HepG2 (cell line): ENCODE measurements at regions not wholly inside any gene's neighbourhood (a gene's known extent, or its start where the extent isn't known, plus 50 kb on each side); places are given as distances from the start of the nearest gene placed in this dataset.

Source experiments
- ATAC-seq: fragments of 200-7000 bp; cut with Tn5 transposase; 3 replicates; pipeline ENCODE4 v1.9.1; 2020; ENCODE audit warnings: mild to moderate bottlenecking, moderate library complexity
- BruUV-seq: library from RNA; stranded (reverse); fragments of 400-500 nt; replicated peaks from 2 replicates; lab custom pipeline; 2021; lab: Mats Ljungman, UMichigan
- CTCF ChIA-PET: fragments of 300-600 bp; formaldehyde crosslinking; extraction: SDS; loops from one replicate; lab custom pipeline; 2021; ENCODE audit warnings: low total read pairs, inconsistent platforms, low intra/inter-chr PET ratio; lab: Yijun Ruan, JAX
- POLR2A ChIA-PET: fragments of 350-600 bp; sonication (Branson Sonifier 250); formaldehyde crosslinking; loops from one replicate; lab custom pipeline; 2020; ENCODE audit warnings: antibody characterized with exemption, inconsistent platforms; lab: Yijun Ruan, JAX
- DNase-seq: peaks from one replicate; pipeline ENCODE4 v3.0.0-alpha.2; 2015; ENCODE audit warnings: low spot score
- FAIRE-seq: peaks from 3 replicates; lab custom pipeline; 2011; peaks lifted over from hg19 to GRCh38; lab: Jason Lieb, UNC
- H2AFZ ChIP-seq: one replicate; pipeline ENCODE4 v1.6.1; 2011; ENCODE audit warnings: low read length, inconsistent platforms
- H3K27ac ChIP-seq: fragments of 300-600 bp; 3 replicates; pipeline ENCODE4 v1.8.0; 2011; ENCODE audit warnings: mixed run types, mild to moderate bottlenecking, mixed read lengths, low read length, inconsistent platforms; ENCODE audit not compliant: insufficient read depth; ENCODE audit errors: extremely low read length
- H3K27me3 ChIP-seq, 2 experiments: fragments of 200-600 bp in 1 of 2; 2 replicates in 1 of 2; 3 replicates in 1 of 2; pipeline versions ENCODE4 v1.6.0 to v1.8.0; 2011; ENCODE audit warnings: low read length in 2 of 2, mild to moderate bottlenecking in 2 of 2, moderate library complexity in 2 of 2, inconsistent platforms in 1 of 2; ENCODE audit not compliant: insufficient read depth in 2 of 2, control insufficient read depth in 1 of 2
- H3K36me3 ChIP-seq, 2 experiments: fragments of 200-600 bp in 1 of 2; replicated peaks in 1 of 2; 2 replicates in 1 of 2; 3 replicates in 1 of 2; pipeline versions ENCODE4 v1.5.1 to v1.8.0; 2011; ENCODE audit warnings: low read length in 2 of 2, inconsistent platforms in 1 of 2; ENCODE audit not compliant: insufficient read depth in 2 of 2, control insufficient read depth in 1 of 2
- H3K4me1 ChIP-seq: 2 replicates; pipeline ENCODE4 v1.5.1; 2012; ENCODE audit warnings: low read length, inconsistent platforms; ENCODE audit not compliant: insufficient read depth
- H3K4me2 ChIP-seq: 2 replicates; pipeline ENCODE4 v1.6.0; 2011; ENCODE audit warnings: low read depth, low read length, inconsistent platforms
- H3K4me3 ChIP-seq, 3 experiments: fragments of 200-600 bp in 1 of 3; sonication (generic), shearing (Covaris generic) in 1 of 3; replicated peaks in 1 of 3; 2 replicates each; pipeline ENCODE4 v1.5.1; 2011 to 2016; ENCODE audit warnings: low read length in 3 of 3, inconsistent platforms in 2 of 3, low read depth in 2 of 3, mild to moderate bottlenecking in 2 of 3, control low read depth in 1 of 3, mixed read lengths in 1 of 3; ENCODE audit not compliant: insufficient read depth in 1 of 3
- H3K79me2 ChIP-seq: one replicate; pipeline ENCODE4 v1.6.1; 2011; ENCODE audit warnings: low read length, inconsistent platforms; ENCODE audit not compliant: insufficient read depth
- H3K9ac ChIP-seq: 2 replicates; pipeline ENCODE4 v1.6.0; 2011; ENCODE audit warnings: mild to moderate bottlenecking, low read depth, low read length, inconsistent platforms; ENCODE audit not compliant: insufficient read depth
- H3K9me3 ChIP-seq: 2 replicates; pipeline ENCODE4 v1.5.1; 2012; ENCODE audit warnings: mild to moderate bottlenecking, low read length
- H4K20me1 ChIP-seq: 2 replicates; pipeline ENCODE4 v1.6.0; 2011; ENCODE audit warnings: inconsistent platforms, mild to moderate bottlenecking, low read length, moderate library complexity; ENCODE audit not compliant: insufficient read depth
- ADNP ChIP-seq: sonication (generic); formaldehyde crosslinking; IDR thresholded peaks from 2 replicates; pipeline ENCODE4 v1.4.0; 2020; ENCODE audit warnings: missing genetic modification reagents
- ELF4 ChIP-seq: sonication (generic); formaldehyde crosslinking; IDR thresholded peaks from 2 replicates; pipeline ENCODE4 v1.5.0; 2020; ENCODE audit warnings: missing genetic modification reagents, mild to moderate bottlenecking, moderate library complexity, borderline replicate concordance
- HMG20A ChIP-seq: IDR thresholded peaks from 2 replicates; pipeline ENCODE4 v1.6.1; 2016; ENCODE audit warnings: borderline replicate concordance
- KDM4B ChIP-seq: sonication (generic); formaldehyde crosslinking; IDR thresholded peaks from 2 replicates; pipeline ENCODE4 v1.4.0; 2020; ENCODE audit warnings: missing genetic modification reagents
- MAF1 ChIP-seq: sonication (generic); formaldehyde crosslinking; IDR thresholded peaks from 2 replicates; pipeline ENCODE4 v1.5.0; 2020; ENCODE audit warnings: missing genetic modification reagents, borderline replicate concordance
- NCOA2 ChIP-seq: sonication (generic); formaldehyde crosslinking; IDR thresholded peaks from 2 replicates; pipeline ENCODE4 v1.8.0; 2022; ENCODE audit warnings: inconsistent platforms
- POGK ChIP-seq: sonication (generic); formaldehyde crosslinking; conservative IDR thresholded peaks from 2 replicates; pipeline ENCODE4 v1.8.0; 2022; ENCODE audit warnings: mild to moderate bottlenecking, moderate library complexity, missing genetic modification reagents
- SETDB1 ChIP-seq: sonication (generic); formaldehyde crosslinking; IDR thresholded peaks from 2 replicates; pipeline ENCODE4 v1.5.1; 2020; ENCODE audit warnings: missing genetic modification reagents, mild to moderate bottlenecking, borderline replicate concordance
- SOX13 ChIP-seq, 3 experiments: fragments of 450-650 bp in 1 of 3; sonication (generic) in 1 of 3; formaldehyde crosslinking in 1 of 3; IDR thresholded peaks in 2 of 3; conservative IDR thresholded peaks in 1 of 3; 2 replicates each; pipeline versions ENCODE4 v1.5.0 to v1.6.1; 2016 to 2020; ENCODE audit warnings: antibody characterized with exemption in 1 of 3, mild to moderate bottlenecking in 1 of 3, missing compliant biosample characterization in 1 of 3, missing genetic modification reagents in 1 of 3, moderate library complexity in 1 of 3
- SYNCRIP ChIP-seq: fragments of 200-400 bp; formaldehyde crosslinking; IDR thresholded peaks from 2 replicates; pipeline ENCODE4 v1.6.1; 2018; ENCODE audit warnings: mild to moderate bottlenecking, low read depth, low read length; ENCODE audit not compliant: insufficient read depth
- TAF1 ChIP-seq: sonication (generic); formaldehyde crosslinking; IDR thresholded peaks from 2 replicates; pipeline ENCODE4 v1.4.0; 2020; ENCODE audit warnings: missing genetic modification reagents
- U2AF1 ChIP-seq: fragments of 200-400 bp; formaldehyde crosslinking; optimal IDR thresholded peaks from 2 replicates; pipeline ENCODE3; 2017; ENCODE audit warnings: mild to moderate bottlenecking, low read depth, low read length
- ZNF350 ChIP-seq: sonication (generic); formaldehyde crosslinking; IDR thresholded peaks from 2 replicates; pipeline ENCODE4 v1.4.0; 2020; ENCODE audit warnings: mild to moderate bottlenecking, low read depth, missing genetic modification reagents, borderline replicate concordance
- ZNF512 ChIP-seq: sonication (generic); formaldehyde crosslinking; IDR thresholded peaks from 2 replicates; pipeline ENCODE4 v1.4.0; 2020; ENCODE audit warnings: mild to moderate bottlenecking, missing genetic modification reagents
- ZNF891 ChIP-seq: sonication (generic); formaldehyde crosslinking; IDR thresholded peaks from 2 replicates; pipeline ENCODE4 v1.5.0; 2020; ENCODE audit warnings: mild to moderate bottlenecking, missing genetic modification reagents
- whole genome bisulfite sequencing: methylation state at CpG from one replicate; pipeline ENCODE4 v1.1.6; 2017; ENCODE audit warnings: low lambda C conversion rate; 5-methylcytosine and 5-hydroxymethylcytosine counted together
- in situ Hi-C: cut with HindIII; loops from 2 replicates; pipeline ENCODE4 v1.10.0; 2017; ENCODE audit warnings: low pct_unique_long_range_greater_than_20kb; ENCODE audit not compliant: extremely low pct_ligation_motif_present
- intact Hi-C: fragments of 100-400 bp; cut with micrococcal nuclease; formaldehyde crosslinking; loops from one replicate; pipeline ENCODE4 v1.10.0; 2022; ENCODE audit not compliant: unreplicated experiment

- Histone ChIP-seq H3K9ac (no peak overlapping the region), H3K4me1 (peaks cover 15% of the 10 kb centered on the region), H4K20me1 (no peaks in the 10 kb centered on the region), H3K4me2 (no peak overlapping the region), H3K4me3 (no peak overlapping the region), H3K79me2 (no peaks in the 10 kb centered on the region), H3K9me3 (no peaks in the 10 kb centered on the region)
- POLR2A ChIA-PET, result interaction anchor here (0.6 kb wide), 1 partner anchor 13 kb away, joined by 3 read pairs; no protein-coding TSS in a partner anchor
- intact Hi-C loops (no loop called here), in situ Hi-C loops (no loop called here)
- no peak for DNase-seq
- TF ChIP-seq SOX13 (IDR thresholded peaks at IDR 0.05) (no peak), SOX13 (CRISPR knock-in tag; conservative IDR thresholded peaks at IDR 0.05 in 1 of 2, IDR thresholded peaks at IDR 0.05 in 1 of 2) (no peak), ZNF891 (no peak)
- TF ChIP-seq, all 625 proteins: peak for 0
- H2AFZ ChIP-seq, result no peak overlapping the region
- H3K27ac ChIP-seq, result no peak overlapping the region
- H3K36me3 ChIP-seq, result no peaks in the 10 kb centered on the region
- ATAC-seq (no peak), FAIRE-seq (no peak)
- no TSS peak for BruUV-seq
- WGBS, result 97% methylated on average over 6 of the region's 6 CpGs
- CTCF ChIA-PET, result no interaction called here
- H3K27me3 ChIP-seq, result no peaks in the 10 kb centered on the region
Observed at GRCh38 chr14:71625891-71626701, 306.1 kb upstream of the RGS6 start.

- no peak overlapping the region for H2AFZ ChIP-seq
- no peaks in the 10 kb centered on the region for H3K27me3 ChIP-seq
- peaks cover 8% of the 10 kb centered on the region for H3K4me1 ChIP-seq
- no TSS peak for BruUV-seq
- ATAC-seq (no peak), DNase-seq (no peak), FAIRE-seq (no peak)
- ChIA-PET CTCF (no interaction called here), POLR2A (no interaction called here)
- H3K9ac ChIP-seq, result no peak overlapping the region
- no peak overlapping the region for H3K4me3 ChIP-seq
- no peaks in the 10 kb centered on the region for H3K36me3 ChIP-seq
- no peaks in the 10 kb centered on the region for H3K9me3 ChIP-seq
- H4K20me1 ChIP-seq, result no peaks in the 10 kb centered on the region
- intact Hi-C loops, result no loop called here
- H3K4me2 ChIP-seq, result no peak overlapping the region
- in situ Hi-C loops, result no loop called here
- H3K27ac ChIP-seq, result no peak overlapping the region
- no peaks in the 10 kb centered on the region for H3K79me2 ChIP-seq
- no peak for TF ChIP-seq TAF1
- TF ChIP-seq U2AF1, result no peak
- no peak for TF ChIP-seq SYNCRIP
- no peak for TF ChIP-seq POGK (CRISPR knock-in tag)
- no peak for TF ChIP-seq MAF1
- no peak for TF ChIP-seq SETDB1
- no peak for TF ChIP-seq ZNF350 (CRISPR knock-in tag)
- no peak for TF ChIP-seq KDM4B (CRISPR knock-in tag)
- no peak for TF ChIP-seq NCOA2 (CRISPR knock-in tag)
- TF ChIP-seq ADNP, result no peak
- no peak for TF ChIP-seq SOX13 (IDR thresholded peaks at IDR 0.05)
- TF ChIP-seq SOX13 (CRISPR knock-in tag; conservative IDR thresholded peaks at IDR 0.05 in 1 of 2, IDR thresholded peaks at IDR 0.05 in 1 of 2), result no peak
- TF ChIP-seq HMG20A (CRISPR knock-in tag), result no peak
- no peak for TF ChIP-seq ELF4 (CRISPR knock-in tag)
- no peak for TF ChIP-seq ZNF512 (CRISPR knock-in tag)
Observed at GRCh38 chr14:71628433-71628832, 303.8 kb upstream of the RGS6 start.
